Endothelial cell of umbilical vein (primary cell): ENCODE measurements at regions not wholly inside any gene's neighbourhood (a gene's known extent, or its start where the extent isn't known, plus 50 kb on each side); places are given as distances from the start of the nearest gene placed in this dataset.

Experiments used
- BruUV-seq: library from RNA; stranded (reverse); fragments of 400-500 nt; replicated peaks from 2 replicates; lab custom pipeline; 2021; lab: Mats Ljungman, UMichigan
- CTCF ChIA-PET: fragments of 300-600, 350-600 bp; sonication (Branson Sonifier 250); formaldehyde crosslinking; loops from one replicate; lab custom pipeline; 2021; ENCODE audit warnings: antibody characterized with exemption, inconsistent platforms; lab: Charles Lee
- POLR2A ChIA-PET: fragments of 300-600, 350-600 bp; sonication (Branson Sonifier 250); formaldehyde crosslinking; loops from one replicate; lab custom pipeline; 2021; ENCODE audit warnings: antibody characterized with exemption, inconsistent platforms; lab: Charles Lee
- DNase-seq: peaks from one replicate; pipeline ENCODE4 v3.0.0-alpha.2; 2011; ENCODE audit warnings: low read depth, low spot score
- FAIRE-seq: peaks from 2 replicates; lab custom pipeline; 2011; peaks lifted over from hg19 to GRCh38; lab: Jason Lieb, UNC
- H2AFZ ChIP-seq: 2 replicates; pipeline ENCODE4 v1.6.0; 2012; ENCODE audit warnings: low read depth, low read length, control low read depth, inconsistent platforms
- H3K27ac ChIP-seq: 2 replicates; pipeline ENCODE4 v1.5.1; 2011; ENCODE audit warnings: low read depth, mild to moderate bottlenecking, control low read depth, low read length, moderate library complexity; ENCODE audit not compliant: insufficient read depth
- H3K27me3 ChIP-seq, 2 experiments: 2 replicates each; pipeline versions ENCODE4 v1.6.0 to v1.6.1; 2011; ENCODE audit warnings: low read length in 2 of 2, mixed read lengths in 1 of 2; ENCODE audit not compliant: control insufficient read depth in 2 of 2, insufficient read depth in 2 of 2
- H3K36me3 ChIP-seq, 2 experiments: 2 replicates in 1 of 2; 3 replicates in 1 of 2; pipeline ENCODE4 v1.5.1; 2011; ENCODE audit warnings: low read length in 2 of 2, mild to moderate bottlenecking in 1 of 2, moderate library complexity in 1 of 2; ENCODE audit not compliant: control insufficient read depth in 2 of 2, insufficient read depth in 2 of 2; ENCODE audit errors: extremely low read depth in 1 of 2
- H3K4me1 ChIP-seq: 3 replicates; pipeline ENCODE4 v1.5.1; 2011; ENCODE audit warnings: mild to moderate bottlenecking, low read length; ENCODE audit not compliant: control insufficient read depth, insufficient read depth; ENCODE audit errors: extremely low read depth
- H3K4me2 ChIP-seq: 2 replicates; pipeline ENCODE4 v1.6.1; 2011; ENCODE audit warnings: low read length, control low read depth, mixed read lengths; ENCODE audit not compliant: insufficient read depth
- H3K4me3 ChIP-seq, 3 experiments: fragments of 200-600 bp in 1 of 3; sonication (generic), shearing (Covaris generic) in 1 of 3; replicated peaks in 1 of 3; 2 replicates each; pipeline ENCODE4 v1.5.1; 2011 to 2016; ENCODE audit warnings: control low read depth in 3 of 3, low read length in 3 of 3, mild to moderate bottlenecking in 2 of 3, inconsistent platforms in 1 of 3, low read depth in 1 of 3, moderate library complexity in 1 of 3; ENCODE audit not compliant: insufficient read depth in 1 of 3
- H3K79me2 ChIP-seq: 2 replicates; pipeline ENCODE4 v1.6.0; 2012; ENCODE audit warnings: low read length, inconsistent platforms; ENCODE audit not compliant: control insufficient read depth, insufficient read depth
- H3K9ac ChIP-seq: replicated peaks from 2 replicates; pipeline ENCODE3; 2011; ENCODE audit warnings: low read length, control low read depth; ENCODE audit not compliant: insufficient read depth; ENCODE audit errors: extremely low read depth
- H3K9me1 ChIP-seq: replicated peaks from 3 replicates; pipeline ENCODE4 v1.6.0; 2011; ENCODE audit warnings: mild to moderate bottlenecking, low read length; ENCODE audit not compliant: control insufficient read depth, insufficient read depth; ENCODE audit errors: extremely low read depth
- H3K9me3 ChIP-seq: replicated peaks from 2 replicates; pipeline ENCODE4 v1.5.1; 2012; ENCODE audit warnings: low read length, inconsistent platforms; ENCODE audit not compliant: control insufficient read depth, insufficient read depth
- H4K20me1 ChIP-seq: replicated peaks from 2 replicates; pipeline ENCODE3; 2011; ENCODE audit warnings: mild to moderate bottlenecking, low read length; ENCODE audit not compliant: control insufficient read depth, insufficient read depth; ENCODE audit errors: extremely low read depth
- CTCF ChIP-seq, 2 donors: IDR thresholded peaks; 1 replicate in 1 of 2; 2 replicates in 1 of 2; pipeline ENCODE4 v1.5.1; 2011; ENCODE audit warnings: low read length in 2 of 2, mild to moderate bottlenecking in 2 of 2, moderate library complexity in 2 of 2, control low read depth in 1 of 2, inconsistent platforms in 1 of 2, low read depth in 1 of 2; ENCODE audit not compliant: insufficient read depth in 1 of 2; ENCODE audit errors: extremely low read depth in 1 of 2
- JUN ChIP-seq: IDR thresholded peaks from 2 replicates; pipeline ENCODE4 v1.6.1; 2011; ENCODE audit warnings: borderline replicate concordance, low read depth; ENCODE audit not compliant: insufficient read length, insufficient read depth
- MYC ChIP-seq: IDR thresholded peaks from one replicate; pipeline ENCODE4 v1.6.1; 2011; ENCODE audit warnings: mild to moderate bottlenecking, low read depth, low read length
- POLR2A ChIP-seq: IDR thresholded peaks from 2 replicates; pipeline ENCODE4 v1.6.1; 2012; ENCODE audit warnings: low read depth, mild to moderate bottlenecking, control low read depth, low read length
- POLR2AphosphoS5 ChIP-seq: IDR thresholded peaks from 2 replicates; pipeline ENCODE4 v1.6.1; 2012; ENCODE audit warnings: low read depth, mild to moderate bottlenecking, control low read depth, low read length, moderate library complexity; ENCODE audit not compliant: insufficient read depth
- dilution Hi-C: fragments of 300-500 bp; cut with MboI; formaldehyde crosslinking; loops from one replicate; pipeline ENCODE4 v1.15.0; 2019; ENCODE audit warnings: low sequenced_read_pairs; ENCODE audit not compliant: extremely low pct_ligation_motif_present
- intact Hi-C: fragments of 100-400 bp; cut with micrococcal nuclease; formaldehyde crosslinking; loops from one replicate; pipeline ENCODE4 v1.10.0; 2022

- CTCF ChIA-PET: no interaction called here
- Histone ChIP-seq H3K79me2 (no peaks in the 10 kb centered on the region), H3K36me3 (no peaks in the 10 kb centered on the region), H3K9me3 (no peaks in the 10 kb centered on the region), H3K9ac (no peak overlapping the region), H3K4me2 (no peak overlapping the region), H3K4me3 (no peak overlapping the region), H3K27me3 (no peaks in the 10 kb centered on the region), H3K4me1 (no peaks in the 10 kb centered on the region), H3K9me1 (no peaks in the 10 kb centered on the region), H3K27ac (no peak overlapping the region), H4K20me1 (no peaks in the 10 kb centered on the region), H2AFZ (no peak overlapping the region)
- BruUV-seq: no TSS peak
- TF ChIP-seq MYC: no peak
- dilution Hi-C loops: no loop called here
- intact Hi-C loops: loop anchor here (10.0 kb wide), 1 partner anchor 59 kb away; no protein-coding TSS in a partner anchor
- DNase-seq (no peak), FAIRE-seq (no peak)
- POLR2A ChIA-PET: no interaction called here
Measured at GRCh38 chr9:2933165-2934095, 89.5 kb upstream of the PUM3 start.

- Histone ChIP-seq H3K9ac (no peak overlapping the region), H2AFZ (no peak overlapping the region), H3K9me3 (no peaks in the 10 kb centered on the region), H3K4me2 (no peak overlapping the region), H4K20me1 (no peaks in the 10 kb centered on the region), H3K9me1 (no peaks in the 10 kb centered on the region), H3K27ac (no peak overlapping the region), H3K27me3 (no peaks in the 10 kb centered on the region), H3K36me3 (no peaks in the 10 kb centered on the region), H3K4me3 (no peak overlapping the region), H3K4me1 (no peaks in the 10 kb centered on the region), H3K79me2 (no peaks in the 10 kb centered on the region)
- no TSS peak for BruUV-seq
- FAIRE-seq (no peak), DNase-seq (no peak)
- intact Hi-C loops (no loop called here), dilution Hi-C loops (no loop called here)
- TF ChIP-seq JUN: no peak
- no peak for TF ChIP-seq POLR2A
- no peak for TF ChIP-seq POLR2AphosphoS5
- TF ChIP-seq CTCF (IDR thresholded peaks at IDR 0.05; ENCODE audit: extremely low read depth in 1 of 2, insufficient read depth in 1 of 2, low read depth in 1 of 2, low read length in 2 of 2): no peak
- ChIA-PET POLR2A (no interaction called here), CTCF (no interaction called here)
Measured at GRCh38 chr9:2928411-2928810, 84.5 kb upstream of the PUM3 start.
